ENCODE measurements at regions not wholly inside any gene's neighbourhood (a gene's known extent, or its start where the extent isn't known, plus 50 kb on each side); places are given as distances from the start of the nearest gene placed in this dataset.

DNA sequence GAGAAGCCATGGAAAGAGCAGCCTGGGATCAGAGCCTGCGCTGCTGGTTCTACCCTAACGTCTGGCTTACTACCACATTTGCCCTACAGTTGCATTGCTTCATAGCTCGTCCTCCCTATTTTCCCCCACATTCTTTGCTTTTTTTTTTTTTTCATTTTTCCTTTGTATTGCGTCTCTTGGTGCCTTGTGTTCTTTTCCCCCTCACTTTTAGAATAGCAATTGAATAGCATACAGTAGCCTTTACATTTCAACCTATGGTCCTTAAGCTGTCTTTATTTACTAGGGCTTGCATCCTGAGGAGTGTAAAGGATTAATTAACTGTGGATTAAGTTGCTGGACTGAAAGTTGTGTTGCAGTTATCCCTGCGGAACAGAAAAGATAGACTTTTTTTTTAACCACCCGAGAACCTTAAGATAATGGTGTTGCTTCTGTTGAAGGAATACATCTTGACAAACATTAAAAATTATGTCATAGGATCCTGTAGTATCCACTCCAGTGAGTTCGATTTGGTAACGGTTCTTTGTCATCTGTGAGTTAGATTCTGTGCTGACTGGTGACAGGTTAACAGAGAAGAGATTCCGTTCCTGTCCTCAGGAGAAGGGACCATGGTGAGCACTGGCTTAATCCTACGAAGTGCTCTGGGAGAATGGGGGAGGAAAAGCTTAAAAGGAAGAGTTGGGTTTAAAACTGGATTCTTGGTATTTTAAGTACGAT is 417.4 kb upstream of the NAALADL2 start:
- TF ChIP-seq, protein P1, sequence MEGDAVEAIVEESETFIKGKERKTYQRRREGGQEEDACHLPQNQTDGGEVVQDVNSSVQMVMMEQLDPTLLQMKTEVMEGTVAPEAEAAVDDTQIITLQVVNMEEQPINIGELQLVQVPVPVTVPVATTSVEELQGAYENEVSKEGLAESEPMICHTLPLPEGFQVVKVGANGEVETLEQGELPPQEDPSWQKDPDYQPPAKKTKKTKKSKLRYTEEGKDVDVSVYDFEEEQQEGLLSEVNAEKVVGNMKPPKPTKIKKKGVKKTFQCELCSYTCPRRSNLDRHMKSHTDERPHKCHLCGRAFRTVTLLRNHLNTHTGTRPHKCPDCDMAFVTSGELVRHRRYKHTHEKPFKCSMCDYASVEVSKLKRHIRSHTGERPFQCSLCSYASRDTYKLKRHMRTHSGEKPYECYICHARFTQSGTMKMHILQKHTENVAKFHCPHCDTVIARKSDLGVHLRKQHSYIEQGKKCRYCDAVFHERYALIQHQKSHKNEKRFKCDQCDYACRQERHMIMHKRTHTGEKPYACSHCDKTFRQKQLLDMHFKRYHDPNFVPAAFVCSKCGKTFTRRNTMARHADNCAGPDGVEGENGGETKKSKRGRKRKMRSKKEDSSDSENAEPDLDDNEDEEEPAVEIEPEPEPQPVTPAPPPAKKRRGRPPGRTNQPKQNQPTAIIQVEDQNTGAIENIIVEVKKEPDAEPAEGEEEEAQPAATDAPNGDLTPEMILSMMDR (conservative IDR thresholded peaks at IDR 0.05 in 1 of 2, IDR thresholded peaks at IDR 0.05 in 1 of 2; ENCODE audit: low read depth in 1 of 2, low read length in 2 of 2): no peak
- TF ChIP-seq EZH2 (IDR thresholded peaks at IDR 0.05; ENCODE audit: low read length, missing control alignments): no peak

Data from fibroblast of lung (primary cell).